Upper lobe of left lung (tissue), 4 donors: ENCODE measurements at regions not wholly inside any gene's neighbourhood (a gene's known extent, or its start where the extent isn't known, plus 50 kb on each side); places are given as distances from the start of the nearest gene placed in this dataset.

Experiments
- CTCF ChIP-seq, 6 experiments: fragments of 450-650 bp in 4 of 6; fragments of 200-600 bp in 2 of 6; sonication (generic) in 2 of 6; IDR thresholded peaks; one replicate each; pipeline ENCODE4 v1.5.1; 2016 to 2019; ENCODE audit warnings: antibody characterized with exemption in 6 of 6
- EP300 ChIP-seq, 4 donors: sonication (generic); formaldehyde crosslinking; IDR thresholded peaks; one replicate each; pipeline ENCODE4 v1.5.1; 2017; ENCODE audit warnings: antibody characterized with exemption in 4 of 4, control low read depth in 2 of 4
- POLR2A ChIP-seq, 4 donors: fragments of 450-650 bp; IDR thresholded peaks; one replicate each; pipeline ENCODE4 v1.5.1; 2016 to 2017; ENCODE audit warnings: antibody characterized with exemption in 4 of 4, mild to moderate bottlenecking in 2 of 4
- POLR2AphosphoS5 ChIP-seq, 2 donors: sonication (generic); formaldehyde crosslinking; IDR thresholded peaks; one replicate each; pipeline ENCODE4 v1.5.1; 2017; ENCODE audit warnings: antibody characterized with exemption in 2 of 2

DNA sequence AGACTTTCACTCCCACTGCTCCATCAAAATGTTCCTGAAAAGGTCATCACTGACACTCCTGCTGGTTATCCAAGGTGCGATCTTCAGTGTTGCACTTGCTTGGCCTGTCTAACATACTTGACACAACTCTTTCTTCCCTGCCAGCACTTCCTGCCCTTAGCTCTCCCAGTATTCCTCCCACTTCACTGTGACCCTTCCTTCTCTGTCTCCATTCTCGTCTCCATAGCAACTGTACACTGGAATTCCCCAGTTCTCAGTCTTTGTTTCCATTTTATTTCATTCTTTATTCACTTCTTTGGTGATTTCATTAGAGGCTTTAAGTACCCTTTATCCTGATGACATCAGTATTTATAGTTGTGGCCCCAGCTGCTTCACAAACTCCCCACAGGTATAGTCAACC lies 333.0 kb downstream of the IRS1 start:
- no peak for TF ChIP-seq POLR2AphosphoS5 (IDR thresholded peaks at IDR 0.05)
- TF ChIP-seq CTCF (IDR thresholded peaks at IDR 0.05), result no peak
- no peak for TF ChIP-seq POLR2A (IDR thresholded peaks at IDR 0.05)
- TF ChIP-seq EP300 (IDR thresholded peaks at IDR 0.05), result no peak
